Stimulated activated CD8-positive, alpha-beta memory T cell treated with anti-CD3 and anti-CD28 coated beads, Interleukin-7, amount 100 ng/mL, for 1 hour (primary cell): ENCODE measurements at regions not wholly inside any gene's neighbourhood (a gene's known extent, or its start where the extent isn't known, plus 50 kb on each side); places are given as distances from the start of the nearest gene placed in this dataset.

Experiments used
- DNase-seq, 2 donors: peaks; one replicate each; pipeline ENCODE4 v3.0.0-alpha.2; 2020; ENCODE audit warnings: low read depth in 2 of 2

GRCh38 chr7:35581605-35582210 lies 113.2 kb downstream of the HERPUD2 start:
- DNase-seq: no peak

DNA sequence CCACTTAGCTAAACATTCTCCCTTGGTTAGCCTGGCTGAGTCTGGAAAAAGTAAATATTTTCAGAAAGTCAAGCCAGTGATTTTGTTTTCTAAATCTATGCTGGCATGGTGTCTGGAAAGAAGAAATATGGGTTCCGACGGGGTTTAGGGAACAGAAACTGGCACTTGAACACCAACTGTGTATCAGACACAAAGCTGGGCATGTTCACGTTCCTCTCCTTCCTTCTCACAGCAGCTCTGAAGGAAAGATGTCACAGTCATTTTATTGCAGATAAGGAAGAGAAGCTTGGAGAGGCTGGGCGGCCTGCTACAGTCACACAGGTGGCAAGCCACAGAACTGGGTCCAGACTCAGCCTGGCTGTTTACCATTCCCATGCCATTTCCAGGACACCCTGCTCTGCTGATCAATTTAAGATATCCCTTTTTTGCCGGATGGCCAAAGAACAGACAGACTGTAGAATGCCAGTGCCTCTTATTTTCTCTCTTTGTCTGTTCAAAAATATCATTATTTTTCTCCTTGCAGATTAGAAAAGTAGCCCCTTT lies 118.8 kb downstream of the HERPUD2 start:
- no peak for DNase-seq

DNA sequence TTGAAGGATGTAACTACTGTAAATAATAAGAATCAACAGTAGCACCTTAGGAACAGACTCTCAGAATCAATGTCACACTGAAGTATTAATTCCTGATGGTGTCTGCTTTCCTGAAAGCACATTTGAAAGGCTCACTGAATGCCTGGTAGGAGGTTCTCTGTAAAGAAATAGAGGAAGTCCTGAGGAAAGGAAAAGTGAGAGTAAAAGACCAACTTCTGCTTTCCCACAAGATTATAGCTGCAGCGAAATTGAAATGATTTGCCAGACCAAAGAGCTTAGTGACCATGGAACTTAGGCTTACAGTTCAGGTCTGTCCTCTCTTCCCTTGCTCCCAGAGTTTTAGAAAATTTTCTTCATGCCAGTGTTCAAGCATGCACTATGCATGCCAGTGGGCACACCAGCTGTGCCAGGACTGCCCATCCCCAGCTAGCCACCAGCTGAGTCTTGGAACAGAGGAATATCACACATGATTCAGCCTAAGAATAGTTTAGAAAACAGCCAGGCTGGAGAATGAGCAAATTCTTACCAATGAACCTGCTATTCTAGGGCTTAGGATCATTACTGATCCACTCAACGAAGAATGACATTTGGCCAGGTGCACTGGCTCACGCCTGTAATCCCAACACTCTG lies 123.2 kb downstream of the HERPUD2 start:
- DNase-seq: no peak

DNA sequence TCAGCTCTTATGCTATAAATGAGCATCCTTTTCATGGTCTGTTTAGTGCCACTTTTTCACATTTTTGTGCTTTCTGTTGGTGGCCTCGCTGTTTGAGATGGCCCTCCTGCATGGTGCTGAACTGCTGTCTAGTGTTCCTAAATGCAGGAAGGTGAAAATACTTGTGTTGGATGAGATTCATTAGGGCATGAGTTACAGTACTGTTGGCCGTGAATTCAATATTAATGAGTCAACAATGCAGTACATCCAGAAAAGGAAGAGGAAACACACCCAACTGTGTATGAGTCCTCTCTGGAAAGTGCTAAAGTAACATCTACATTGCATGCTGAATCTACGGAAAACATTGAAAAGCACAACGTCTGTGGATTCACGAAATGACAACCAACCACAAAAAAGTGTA lies 124.0 kb downstream of the HERPUD2 start:
- DNase-seq: no peak

DNA sequence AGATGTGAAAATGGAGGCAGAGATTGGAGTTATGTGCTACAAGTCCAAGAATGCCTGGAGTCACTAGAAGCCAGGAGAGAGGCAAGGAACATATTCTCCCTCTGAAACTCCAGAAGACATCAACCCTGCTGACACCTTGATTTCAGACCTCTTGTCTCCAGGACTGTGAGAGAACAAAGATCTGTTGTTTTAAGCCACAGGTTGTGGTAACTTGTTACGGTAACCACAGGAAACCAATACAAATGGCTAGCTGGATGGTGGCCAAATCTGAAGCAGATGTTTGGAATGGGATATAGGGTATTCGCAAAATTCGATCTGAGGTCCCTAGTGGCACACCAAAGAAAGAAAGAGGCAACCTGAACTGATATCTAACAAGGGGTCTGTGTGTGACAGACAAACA lies 129.0 kb downstream of the HERPUD2 start:
- DNase-seq: no peak

- no peak for DNase-seq
Measured at GRCh38 chr7:35558841-35559240, 136.1 kb downstream of the HERPUD2 start.

- no peak for DNase-seq
Measured at GRCh38 chr7:35556515-35557471, 138.1 kb downstream of the HERPUD2 start.

GRCh38 chr7:35555934-35556333 lies 139.0 kb downstream of the HERPUD2 start:
- no peak for DNase-seq

DNA sequence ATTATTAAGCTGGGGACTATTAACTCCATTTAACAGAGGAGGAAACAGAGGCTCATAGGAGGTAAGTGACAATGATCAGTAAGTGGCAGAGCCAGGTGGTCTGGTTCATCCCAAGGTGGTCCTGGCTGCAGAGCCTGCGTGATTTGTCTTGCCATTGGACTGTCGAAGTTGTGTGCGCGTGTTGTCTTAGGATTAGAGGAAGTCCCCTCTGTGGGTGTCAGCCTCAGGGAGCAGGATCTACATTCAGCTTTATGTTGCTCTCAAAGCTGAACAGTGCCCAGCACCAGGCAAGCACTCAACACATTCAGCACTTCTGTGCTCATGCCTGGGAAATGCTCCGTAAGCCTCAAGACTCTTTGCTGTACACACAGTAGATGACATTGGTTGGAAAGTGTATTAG lies 139.5 kb downstream of the HERPUD2 start:
- no peak for DNase-seq

DNA sequence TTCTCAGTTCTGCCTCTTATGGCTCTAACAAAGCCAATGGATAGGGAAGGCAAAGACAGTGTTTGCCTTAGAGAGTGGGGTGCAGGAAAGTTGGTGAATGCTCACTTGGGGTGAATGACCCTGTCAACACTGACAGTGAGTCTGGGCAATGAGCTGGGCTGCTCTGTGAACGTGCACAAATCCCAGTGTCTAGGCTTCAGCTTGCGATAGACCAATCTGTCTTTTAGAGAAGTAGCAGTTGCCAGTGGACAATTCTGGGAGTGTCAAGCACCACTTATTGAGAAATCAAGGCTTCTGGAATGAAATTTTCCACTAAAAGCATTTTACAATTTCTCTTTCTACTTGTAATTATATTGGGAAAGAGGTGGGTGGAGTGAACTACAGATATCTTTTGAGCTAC lies 141.4 kb downstream of the HERPUD2 start:
- DNase-seq: no peak

- DNase-seq: no peak
Measured at GRCh38 chr7:35552691-35553090, 142.2 kb downstream of the HERPUD2 start.

GRCh38 chr7:35551321-35552081 lies 143.4 kb downstream of the HERPUD2 start:
- DNase-seq: no peak

GRCh38 chr7:35550831-35551230 lies 144.1 kb downstream of the HERPUD2 start:
- no peak for DNase-seq

DNA sequence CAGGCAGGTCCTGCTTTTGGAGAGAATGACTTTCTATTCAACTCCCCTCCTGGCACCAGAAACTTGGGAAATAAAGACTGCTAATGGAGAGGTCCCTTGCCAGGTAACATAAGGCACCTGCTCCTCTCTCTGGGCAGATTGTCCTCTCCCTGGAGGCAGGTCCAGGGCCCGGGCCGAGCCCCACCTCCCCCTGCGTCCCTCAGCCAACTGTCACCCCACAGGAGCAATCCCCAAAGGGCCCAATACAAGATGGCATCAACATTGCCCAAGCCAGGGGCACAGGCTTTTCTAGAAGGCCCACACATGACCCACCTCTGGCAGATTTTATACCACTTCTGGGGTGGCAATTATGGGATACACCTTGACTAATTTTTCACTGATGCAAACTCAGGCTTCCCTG lies 145.2 kb downstream of the HERPUD2 start:
- no peak for DNase-seq

DNA sequence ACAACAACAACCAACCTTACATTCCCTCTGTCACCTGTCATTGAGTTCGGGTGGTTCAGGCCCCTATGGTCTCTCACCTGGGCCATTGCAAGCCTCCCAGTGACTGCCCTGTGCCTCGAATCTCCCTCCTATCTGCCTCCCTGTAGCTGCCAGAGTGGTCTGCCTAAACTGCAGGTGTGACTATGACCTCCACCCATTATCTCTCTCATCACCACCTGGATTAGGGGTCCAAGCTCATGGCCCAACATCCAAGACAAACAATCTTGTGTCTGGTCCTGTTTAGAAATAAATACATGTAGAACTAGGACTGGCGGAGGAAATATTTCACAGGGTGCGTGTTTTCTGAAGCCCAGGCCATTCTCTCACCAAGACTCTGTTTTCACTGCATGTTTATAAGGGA lies 146.6 kb downstream of the HERPUD2 start:
- no peak for DNase-seq

DNA sequence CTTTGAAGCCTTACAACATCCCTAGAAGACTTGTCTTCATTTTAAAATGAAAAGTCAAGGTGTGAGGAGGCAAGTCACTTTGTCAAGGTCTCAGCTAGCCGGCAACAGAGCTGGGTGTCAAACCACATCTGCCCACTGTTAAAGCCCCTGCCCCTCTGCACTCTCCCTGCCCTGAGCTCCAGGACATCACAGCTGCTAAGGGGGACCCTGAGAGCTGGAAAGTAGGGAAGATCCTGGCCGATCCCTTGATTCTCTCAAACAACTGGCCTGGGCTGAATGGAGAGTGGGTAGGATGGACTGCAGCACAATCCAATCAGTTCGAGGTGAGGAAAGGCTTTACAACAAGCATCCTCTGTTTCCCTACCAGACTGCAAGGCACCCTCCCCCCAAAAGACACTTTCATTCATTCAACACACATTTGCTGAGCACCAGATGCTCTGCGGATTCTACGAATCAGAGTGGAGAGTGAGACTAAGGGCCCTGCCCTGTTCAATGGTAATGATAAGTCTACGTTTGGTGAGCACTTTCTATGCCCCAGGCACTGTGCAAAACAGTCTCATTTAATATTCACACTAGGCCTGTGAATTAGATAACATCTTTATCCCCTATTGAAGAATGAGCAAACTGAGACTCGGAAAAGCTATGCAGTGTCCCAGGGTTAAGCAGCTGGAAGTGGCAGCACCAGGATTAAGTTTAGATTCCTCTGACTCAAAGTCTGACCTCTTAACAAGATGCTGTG lies 148.1 kb downstream of the HERPUD2 start:
- DNase-seq: no peak

DNA sequence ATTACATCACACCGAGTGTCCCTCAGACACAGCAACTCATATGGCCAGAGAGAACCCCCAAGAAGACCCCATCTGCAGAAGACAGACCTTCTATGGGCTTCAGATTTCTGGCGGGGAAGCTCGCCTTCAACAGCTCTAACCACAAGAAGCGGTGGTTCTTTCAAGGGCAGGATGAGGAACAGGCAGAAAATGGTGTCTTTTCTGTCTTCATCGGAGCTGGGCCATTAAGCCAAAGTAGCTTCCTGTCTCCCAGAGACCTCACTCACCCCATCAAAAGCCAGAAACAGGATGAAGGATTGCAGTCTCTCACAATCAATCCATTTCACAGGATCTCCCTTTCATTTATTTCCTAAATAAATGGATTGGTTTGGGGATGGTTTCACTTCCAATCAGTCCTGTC lies 149.1 kb downstream of the HERPUD2 start:
- no peak for DNase-seq

DNA sequence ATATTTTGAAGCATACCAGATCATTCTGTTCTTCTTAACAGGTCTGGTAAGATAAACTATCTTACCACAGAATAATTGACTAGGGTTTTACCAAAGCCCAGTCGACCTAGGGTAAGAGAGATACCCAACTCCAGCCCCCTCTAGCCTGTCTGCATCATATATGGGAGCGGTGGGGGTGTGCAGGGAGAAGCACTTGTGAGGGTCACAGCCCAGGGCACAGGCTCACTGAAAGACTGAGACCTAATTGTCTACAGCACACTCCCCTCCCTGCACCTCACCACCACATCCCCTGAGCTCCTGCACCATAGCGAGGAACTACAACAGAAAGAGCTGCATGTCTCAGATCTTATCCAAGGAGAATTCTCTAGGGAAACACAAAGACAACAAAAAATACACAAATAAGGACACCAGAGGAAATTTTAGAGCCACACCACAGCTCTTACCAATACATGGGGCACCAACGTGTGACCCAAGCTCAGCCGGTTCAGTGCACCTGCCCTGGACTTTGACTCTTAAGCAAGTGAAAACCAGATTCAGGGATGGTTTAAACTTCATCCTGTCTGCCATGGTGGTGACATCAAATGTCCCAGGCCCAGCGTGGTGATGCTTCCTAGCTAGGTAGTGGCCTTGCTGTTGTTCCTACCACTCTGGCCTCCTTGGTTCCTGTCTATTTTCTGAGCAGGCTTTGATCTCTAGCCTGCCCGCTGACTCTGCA lies 150.8 kb downstream of the HERPUD2 start:
- no peak for DNase-seq

DNA sequence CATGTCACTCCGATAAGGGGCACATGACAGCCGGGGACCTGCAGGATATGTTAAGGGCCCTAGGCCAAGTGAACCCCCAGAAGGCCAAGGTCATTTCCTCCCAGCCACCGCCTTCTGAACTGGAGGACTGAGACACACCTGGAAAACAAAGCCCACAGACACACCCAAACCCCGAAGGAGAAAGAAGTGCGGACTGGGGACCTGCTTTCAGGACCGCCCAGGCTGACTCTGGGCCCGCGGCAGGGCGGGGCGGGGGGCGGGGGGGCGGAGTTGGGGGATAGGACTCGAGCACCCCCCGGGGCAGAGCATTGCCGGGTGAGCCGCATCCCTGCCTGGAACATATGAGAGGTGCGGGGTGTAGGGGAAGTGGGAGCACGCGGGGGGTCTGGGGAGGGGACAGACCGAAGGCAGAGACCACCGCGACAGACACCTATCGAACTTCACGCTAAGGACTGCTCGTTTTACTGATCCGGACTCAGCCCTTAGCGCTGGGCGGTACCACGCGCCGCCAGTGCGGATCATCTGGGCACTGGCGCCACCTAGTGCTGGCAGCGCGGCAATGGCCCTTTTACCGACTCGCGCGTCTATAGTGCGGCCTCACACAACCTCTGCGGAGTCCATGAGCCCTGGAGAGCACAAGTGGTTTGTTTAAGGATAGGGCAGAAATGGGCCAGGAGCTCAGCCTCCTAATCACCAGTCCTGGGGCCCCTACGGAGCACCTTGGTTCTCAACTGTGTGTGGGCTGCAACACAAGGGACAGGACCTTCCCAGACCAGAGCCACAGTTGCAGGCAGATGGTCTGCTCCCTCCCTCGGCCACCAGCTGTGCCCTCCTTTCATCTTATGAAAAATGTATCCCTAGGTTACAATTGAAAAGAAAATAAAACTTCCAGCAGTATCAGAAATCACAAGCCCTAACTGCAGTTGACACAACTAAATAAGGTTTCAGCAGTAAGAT lies 157.6 kb downstream of the HERPUD2 start:
- peak; percentile 46 to 65 for DNase-seq
